ENCODE measurements at regions not wholly inside any gene's neighbourhood (a gene's known extent, or its start where the extent isn't known, plus 50 kb on each side); places are given as distances from the start of the nearest gene placed in this dataset.

DNA sequence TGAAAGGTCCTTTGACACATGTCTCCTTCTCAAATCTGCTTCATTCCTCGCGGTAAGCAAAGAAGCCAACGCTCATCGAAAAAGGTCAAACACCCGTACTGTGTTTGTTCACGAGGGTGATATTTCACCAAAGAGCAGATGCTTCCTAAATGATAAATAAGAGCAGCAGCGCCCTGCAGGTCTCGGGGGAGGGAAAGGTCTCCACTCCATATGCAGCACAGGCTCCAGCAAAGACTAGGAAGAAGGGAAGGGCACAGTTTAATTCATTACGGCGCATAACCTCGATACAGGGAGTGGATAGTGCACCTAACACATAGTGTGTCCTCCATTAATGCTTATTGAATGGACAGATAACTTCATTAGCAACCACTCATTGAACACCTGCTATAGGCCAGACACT lies 593.3 kb downstream of the CDK5RAP2 start:
- DNase-seq, result no peak

DNA sequence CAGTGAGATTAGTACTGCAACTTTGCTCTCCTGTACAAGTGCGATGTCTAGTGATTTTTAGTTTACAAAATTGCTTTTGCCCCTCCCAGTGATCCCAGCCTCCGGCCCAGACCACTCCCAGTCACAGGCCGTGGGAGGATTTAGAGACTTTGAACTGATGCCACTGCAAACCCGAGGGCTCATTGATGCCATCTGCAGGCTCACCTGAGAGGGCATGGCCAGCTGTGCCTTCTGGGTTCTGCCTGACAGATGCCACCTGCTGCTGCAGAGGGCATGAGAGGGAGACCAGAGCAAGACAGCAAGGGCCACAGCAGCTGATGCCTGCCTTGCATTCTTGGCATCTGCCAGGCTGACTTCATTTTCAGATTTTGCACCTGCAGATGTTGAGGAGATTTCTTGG lies 593.8 kb downstream of the CDK5RAP2 start:
- no peak for DNase-seq

DNA sequence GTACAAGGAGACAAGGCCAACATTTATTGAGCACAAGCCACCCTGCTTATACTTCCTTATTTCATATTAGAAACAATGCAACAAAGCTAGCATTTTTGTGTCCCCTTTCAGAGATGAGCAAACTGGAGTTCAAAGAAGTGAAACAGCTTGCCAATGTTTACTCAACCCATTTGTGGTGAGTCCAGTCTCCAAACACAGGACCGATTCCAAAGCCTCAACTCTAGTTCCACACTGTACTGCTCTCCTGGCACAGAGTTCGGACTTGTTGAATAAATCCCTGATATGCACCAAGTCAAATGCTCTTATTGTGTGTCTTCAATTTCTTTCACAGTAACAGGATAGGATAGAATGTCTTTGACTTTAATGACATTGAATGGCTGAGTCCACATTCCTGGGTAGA lies 604.8 kb upstream of the BRINP1 start:
- no peak for DNase-seq

DNA sequence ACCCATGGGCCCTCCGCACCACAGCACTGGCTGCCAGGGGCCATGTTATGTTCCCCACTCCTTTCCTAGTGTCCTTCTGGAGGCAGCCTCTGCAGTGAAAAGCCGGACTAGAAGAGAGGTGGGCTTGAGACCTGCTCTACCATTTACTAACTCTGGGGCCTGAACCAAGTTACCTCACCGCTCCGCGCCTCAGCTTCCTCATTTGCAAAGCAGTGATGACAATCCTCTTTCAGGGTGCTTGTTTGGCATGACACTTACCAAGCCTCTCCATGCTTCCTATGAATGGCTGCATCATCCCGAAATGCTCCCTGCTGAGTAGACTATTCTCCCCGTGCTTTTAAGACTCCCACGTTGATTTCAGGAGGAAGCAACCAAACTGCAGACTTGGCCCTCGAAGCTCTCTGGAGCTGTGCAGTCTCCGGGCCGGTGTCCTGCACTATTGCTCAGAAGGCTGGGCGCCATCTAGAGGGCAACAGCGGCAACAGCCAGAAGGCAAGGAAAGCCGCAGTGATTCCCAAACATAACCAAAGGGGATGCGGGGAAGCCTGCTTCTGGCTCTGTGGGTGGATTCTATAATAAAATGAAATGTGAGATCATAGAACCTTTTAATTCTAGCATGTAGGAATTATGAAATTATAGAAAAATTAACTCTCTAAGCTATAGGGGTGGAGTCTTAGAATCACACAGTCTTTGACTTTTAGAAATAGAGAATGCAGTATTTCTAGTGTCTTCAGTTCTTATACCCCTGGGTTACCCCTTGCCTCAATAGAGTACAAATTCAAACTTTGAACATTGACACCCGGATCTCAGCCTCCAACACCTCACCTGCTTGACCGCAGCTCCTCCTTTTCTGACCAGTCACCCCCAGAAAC lies 599.8 kb upstream of the BRINP1 start:
- DNase-seq, result peak; percentile 75

DNA sequence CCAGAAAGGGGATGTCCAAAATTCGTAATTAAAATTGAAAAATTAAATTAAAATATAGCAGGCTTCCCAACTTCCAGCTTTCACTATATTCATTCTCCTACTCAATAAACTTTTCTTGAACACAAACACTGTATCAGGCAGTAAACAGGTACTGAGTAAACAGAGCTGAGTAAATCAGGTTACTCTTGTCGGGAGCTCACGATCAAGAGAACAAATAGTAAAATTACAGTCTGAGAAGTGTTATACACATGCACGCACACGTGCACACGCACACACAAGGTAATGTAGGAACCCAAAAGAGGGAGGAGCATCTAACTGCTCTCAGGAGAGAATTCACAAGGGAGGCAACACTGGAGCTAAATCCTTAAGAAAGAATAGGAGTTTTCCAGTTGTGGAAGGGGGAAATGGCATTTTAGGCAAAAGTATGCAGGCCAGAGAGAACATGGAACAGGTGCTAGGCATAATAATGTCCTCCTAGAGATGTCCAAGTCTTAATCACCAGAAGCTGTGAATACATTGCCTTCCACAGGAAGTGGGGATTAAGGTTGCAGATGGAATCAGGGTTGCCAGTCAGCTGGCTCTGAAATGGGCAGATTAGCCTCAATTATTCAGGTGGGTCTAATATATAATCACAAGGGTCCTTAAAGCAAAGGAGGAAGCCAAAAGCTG lies 598.8 kb upstream of the BRINP1 start:
- no peak for DNase-seq

DNA sequence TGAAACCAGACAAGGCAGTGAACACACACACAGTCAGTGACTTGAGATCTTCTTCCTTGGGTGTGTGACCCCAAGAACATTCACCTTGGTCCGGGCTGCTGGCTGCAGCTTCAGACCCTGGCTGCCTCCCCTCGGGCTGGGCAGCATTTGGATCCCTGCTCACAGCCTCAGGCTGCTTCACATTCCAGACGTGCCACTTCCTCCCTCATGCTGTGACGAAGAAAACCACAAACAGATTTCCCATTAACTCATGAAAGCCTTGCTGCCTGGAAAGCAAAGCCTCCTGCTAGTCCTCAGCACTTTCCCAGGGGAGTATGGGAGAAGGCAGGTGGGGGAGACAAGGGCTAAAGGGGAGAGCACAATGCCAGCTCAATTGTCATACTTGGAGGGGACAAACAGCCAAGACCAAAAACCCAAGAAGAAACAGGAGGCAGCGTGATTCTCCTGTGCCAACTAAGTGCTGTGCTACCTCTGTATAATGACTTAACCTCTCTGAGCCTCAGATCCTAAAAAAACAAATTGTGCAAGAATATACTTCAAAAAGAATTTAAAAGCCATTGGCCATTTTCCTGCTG lies 594.6 kb upstream of the BRINP1 start:
- DNase-seq, result peak; percentile 97

DNA sequence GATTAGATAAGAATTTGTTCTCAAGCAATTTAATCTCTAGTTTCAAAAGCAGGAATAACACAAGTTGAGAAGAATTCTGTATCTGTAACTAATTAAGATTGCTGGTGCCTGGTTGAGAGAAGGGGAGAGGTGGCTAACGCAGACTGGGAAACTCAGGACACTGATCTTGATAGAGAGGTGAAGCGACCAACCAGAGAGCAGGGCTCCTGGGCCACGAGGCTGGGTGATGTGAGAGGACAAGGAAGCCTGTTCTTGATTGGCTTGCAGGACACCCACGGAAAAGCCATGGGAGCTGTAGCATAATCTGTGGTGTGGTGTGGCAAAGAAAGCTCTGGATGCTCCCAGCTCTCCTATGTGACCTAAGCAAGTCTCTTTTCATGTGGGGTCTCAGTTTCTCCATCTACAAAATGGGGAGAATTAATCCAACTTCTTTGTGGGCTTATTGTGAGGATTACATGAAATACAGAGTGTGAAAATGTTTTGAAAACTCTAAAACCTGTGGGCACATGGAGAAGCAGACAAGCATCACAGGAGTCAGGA lies 594.1 kb upstream of the BRINP1 start:
- DNase-seq, result peak; percentile 95

DNA sequence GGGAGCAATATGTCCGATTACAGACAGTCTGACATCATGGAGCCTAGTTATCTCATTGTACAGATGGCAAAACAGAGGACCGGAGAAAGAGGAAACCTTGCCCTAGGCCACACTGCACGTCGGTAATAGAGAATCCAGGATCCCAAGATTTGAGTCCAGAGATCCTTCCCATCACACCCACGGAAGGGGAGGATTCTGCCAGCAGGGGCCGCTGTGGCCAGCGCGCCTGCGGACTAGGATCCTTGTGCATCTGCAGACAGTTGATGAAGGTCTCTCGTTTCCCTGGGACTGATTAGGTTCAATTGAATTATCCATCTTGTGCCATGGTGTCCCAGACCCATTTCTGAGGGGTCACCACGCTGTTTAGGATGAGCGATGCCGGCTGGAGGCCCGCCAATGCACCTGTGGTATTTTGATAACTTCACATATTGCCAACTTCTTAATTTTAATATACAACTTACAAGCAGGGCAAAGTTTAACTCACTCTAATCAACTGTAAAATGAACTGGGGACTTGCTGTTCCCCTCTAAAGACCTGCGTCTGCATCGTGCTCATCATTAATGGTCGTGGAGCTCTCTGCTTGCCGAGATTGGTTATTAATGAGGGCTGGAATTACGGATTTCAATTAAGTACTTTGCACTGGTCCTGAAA lies 592.7 kb upstream of the BRINP1 start:
- DNase-seq, result peak; percentile 41

DNA sequence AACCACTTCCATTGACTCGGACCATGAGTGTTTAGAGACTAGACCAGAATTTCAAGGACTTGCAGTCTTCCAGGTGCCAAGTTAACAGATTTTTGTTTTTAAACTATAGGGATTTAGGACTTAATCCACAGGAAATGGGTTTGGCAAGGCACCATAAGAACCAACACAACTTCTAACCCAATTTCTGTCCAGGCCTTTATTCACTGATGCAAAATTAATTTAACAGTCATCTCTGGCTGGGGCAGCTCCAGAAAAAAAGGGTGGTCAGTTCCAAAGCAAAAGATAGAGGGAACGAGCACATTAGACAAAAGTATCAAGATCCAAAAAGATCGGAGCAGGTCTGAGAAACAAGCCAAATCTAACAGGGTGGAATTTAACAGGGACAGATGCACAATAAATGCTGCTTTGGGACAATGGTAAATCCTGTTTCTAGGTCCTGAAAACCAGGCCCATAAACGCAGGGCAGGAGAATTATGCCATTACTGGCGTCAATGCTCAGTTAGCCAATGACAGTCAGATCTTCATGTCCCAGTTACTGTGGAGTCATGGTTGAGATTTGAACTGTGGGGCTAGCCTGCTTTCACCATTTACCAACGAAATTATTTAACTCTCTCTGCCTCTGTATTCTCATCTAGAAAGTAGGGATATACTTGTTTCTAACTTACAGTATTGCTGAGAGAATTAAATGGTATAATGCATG lies 590.8 kb upstream of the BRINP1 start:
- no peak for DNase-seq

DNA sequence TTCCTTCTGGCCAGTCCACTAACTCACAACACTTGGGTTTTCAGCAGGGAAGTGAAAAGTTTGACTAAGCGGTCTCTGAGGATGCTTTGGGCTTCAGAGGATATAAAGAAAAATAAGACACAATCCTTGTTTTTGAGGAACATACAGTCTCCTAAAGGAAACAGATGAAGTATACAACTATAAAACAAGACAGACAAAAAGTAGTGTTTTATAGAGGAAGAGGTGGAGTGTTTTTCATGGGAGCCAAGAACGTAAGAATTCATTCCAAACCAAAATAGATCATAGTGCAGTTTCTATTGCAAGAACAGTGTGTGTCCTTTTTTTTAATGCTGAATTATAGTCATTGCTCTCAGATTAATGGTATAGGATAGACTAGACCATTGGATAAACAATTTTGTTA lies 586.9 kb upstream of the BRINP1 start:
- no peak for DNase-seq

DNA sequence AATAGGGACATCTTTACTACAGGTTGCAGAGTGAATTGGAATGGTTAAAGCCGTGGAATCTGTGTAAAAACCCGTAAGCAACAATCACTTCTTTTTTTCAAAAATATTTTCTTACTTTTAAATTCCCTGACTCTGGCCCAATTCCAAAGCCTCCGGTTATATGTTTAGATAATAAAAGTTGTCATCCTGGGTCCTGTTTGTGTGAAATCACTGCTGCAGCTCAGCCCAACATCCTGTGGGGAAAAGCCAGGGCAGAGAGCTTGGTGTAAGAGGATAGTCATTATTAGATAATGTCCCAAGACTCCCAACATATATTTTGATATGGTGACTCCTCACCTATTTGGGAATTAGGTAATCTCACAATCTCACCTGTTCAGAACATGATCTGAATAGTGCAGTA lies 586.0 kb upstream of the BRINP1 start:
- DNase-seq, result peak; percentile 35

DNA sequence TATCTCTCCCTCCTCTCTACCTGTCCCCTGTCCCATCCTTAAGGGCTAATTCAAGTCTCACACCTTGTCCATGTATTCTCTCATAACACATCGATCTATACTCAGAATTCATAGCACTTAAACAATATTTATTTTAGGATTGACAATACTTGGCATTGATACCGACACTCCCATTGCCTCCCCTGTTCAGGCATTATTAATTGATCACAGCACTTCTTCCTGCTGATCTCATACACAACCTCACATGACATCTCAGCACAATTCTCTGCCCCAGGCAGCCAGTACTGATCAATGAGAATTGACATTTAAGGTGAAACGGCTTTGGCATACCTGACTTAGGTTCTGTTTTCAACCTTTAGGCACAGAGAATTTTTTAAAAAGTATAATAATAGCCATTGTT lies 582.4 kb upstream of the BRINP1 start:
- no peak for DNase-seq

DNA sequence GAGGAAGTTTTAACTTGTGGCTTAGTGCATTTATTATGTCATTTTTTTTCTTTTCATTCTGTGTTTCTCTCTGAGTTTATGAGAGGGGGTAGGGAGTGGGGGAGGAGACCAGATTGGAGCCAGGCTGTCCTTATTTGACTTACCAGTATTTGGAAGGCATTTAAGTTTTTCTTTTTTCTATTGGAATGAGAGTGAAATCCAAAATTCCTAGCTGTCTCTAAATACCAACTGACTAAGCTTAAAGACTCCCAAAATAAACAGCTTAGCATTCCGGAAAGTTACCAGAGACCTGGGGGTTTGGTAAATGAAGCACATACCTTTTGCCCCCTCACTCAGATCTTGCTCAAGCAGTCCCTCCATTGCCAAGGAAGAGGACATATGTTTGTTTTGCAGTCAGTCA lies 581.9 kb upstream of the BRINP1 start:
- peak; percentile 95 for DNase-seq

DNA sequence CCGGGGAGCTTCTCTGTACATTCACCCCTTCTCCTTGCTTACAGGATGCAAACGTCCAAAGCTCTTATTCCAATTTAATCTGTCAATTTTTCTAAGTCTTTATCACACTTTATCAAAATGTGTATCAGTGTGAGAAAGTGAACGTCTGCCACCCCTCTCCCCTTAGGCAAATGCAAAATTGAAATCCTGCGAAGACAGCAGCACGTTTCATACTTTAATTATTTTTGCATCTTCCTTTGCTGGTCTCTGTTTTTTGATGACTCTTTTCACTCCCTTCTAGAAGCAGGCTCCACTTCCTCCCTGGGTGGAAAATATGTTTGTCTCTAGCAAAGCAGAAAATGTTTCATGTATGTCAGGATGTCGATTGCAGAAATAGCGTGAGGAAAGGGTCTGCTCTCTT lies 576.5 kb upstream of the BRINP1 start:
- no peak for DNase-seq

DNA sequence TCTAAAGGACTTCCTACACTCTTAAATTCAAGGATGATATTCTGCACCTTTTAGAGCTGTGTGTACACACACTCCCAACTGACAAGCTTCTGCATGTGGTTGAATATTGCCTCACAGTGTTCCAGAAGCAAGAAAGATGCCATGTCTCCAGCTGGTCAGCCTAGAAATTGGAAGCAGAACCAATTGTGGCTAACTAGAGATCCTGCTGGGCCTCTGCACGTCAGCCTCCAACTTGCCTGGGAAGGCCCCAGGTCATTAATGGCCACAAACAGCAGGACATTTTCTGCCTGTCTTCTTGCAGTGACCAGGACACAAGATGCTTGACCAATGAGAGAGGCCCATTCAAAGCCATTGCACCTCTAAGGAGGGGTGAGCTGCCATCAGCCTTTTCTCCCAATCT lies 571.9 kb upstream of the BRINP1 start:
- DNase-seq, result no peak

DNA sequence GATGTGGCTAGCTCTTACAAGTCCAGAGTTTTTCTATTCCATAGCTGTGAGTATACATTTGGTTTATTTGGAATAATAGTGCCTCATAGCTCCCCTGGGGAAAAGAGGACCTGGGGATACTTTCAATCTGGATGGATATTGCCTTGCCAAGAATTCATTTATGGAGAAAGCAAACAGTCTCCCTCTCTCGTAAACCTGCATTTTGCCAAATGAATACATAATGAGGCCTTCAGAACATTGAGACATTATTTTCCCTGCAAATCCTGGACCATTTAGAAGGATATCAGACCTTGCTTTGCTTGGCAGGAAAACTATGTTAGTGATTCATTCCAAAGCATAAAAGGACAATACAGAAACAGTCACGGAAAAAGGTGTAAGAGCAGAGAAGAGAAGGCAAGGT lies 569.6 kb upstream of the BRINP1 start:
- peak; percentile 22 for DNase-seq

DNA sequence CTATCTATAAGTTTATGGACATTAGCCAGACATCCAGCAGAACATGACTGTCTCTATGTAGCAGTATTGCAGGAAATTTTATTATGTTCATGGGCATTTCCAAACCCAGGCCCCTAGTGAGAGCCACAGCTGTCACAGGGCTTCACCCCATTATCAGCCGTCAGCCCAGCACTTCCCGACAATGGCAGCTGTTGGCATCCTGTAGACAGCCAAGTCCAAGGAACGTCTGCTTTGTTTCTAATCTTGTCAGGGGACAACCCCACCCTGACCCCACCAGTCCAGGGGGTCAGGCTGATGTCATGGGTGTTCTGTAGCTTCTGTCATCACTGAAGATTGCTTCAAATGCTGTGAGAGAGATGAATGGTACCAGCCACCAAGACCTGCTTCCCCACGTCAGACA lies 565.3 kb upstream of the BRINP1 start:
- no peak for DNase-seq

DNA sequence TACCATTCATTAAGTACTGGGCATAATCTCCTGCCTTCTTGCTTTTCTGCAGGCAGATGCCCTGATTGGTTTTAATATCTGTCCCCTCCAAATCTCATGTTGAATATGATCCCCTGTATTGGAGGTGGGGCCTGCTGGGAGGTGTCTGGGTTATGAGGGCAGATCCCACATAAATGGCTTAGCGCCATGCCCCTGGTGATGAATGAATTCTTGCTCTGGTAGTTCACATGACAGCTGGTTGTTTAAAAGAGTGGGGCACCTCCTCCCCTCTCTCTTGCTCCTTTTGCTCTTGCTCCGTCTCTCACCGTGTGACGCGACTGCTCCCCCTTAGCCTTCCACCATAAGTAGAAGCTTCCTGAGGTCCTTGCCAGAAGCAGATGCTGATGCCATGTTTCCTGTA lies 564.0 kb upstream of the BRINP1 start:
- DNase-seq, result no peak

DNA sequence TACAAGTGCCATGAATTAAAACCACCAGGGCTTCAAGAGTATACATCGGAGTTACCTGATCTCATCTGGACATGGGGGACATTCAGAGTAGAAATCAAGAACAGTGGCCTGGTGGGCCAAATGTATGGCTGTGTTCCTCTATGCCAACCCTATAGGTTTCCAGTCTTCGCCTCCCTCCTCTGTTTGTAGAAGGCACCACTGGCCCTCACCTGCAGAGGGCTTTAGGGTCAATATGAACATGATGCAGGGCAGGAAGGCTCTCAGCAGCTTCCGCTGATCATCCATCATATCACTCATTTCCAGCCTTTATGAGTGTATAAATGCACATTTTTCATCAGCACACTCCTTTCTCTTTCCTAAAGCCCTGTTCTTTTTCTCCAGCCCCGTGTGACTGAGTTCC lies 555.5 kb upstream of the BRINP1 start:
- DNase-seq, result no peak

DNA sequence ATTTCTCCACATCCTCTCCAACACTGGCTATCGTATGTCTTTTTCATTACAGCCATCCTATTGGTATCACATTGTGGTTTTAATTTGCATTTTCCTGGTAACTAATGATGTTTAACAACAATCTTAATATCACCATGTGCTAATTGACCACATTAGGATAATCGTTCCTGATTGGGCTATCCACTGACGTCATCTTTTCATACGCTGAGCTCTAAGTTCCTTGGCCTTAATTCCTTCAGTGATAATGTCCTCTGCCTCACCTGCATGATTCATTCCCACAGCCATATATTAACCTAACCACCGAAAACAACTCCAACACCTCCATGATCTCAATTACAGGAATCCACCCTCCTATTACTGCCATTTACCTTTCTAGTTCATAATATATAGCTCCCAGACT lies 547.9 kb upstream of the BRINP1 start:
- DNase-seq, result no peak

DNA sequence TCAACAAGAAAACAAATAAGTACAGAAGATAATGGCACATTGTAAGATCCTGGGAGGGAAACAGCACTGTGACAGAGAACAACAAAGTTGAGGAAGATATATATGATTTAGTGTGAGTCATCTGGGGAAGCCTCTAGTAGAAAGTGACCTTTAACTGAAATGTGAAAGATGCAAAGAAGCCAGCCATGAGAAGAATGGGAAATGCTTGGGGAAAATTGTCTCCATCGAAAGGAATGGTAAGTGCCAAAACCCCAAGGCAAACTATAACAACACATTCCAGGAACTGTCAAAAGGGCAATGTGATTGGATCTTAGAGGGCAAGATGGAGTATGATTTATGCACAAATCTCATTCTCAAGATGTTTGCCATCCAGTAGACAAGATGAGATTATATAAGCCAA lies 537.8 kb upstream of the BRINP1 start:
- DNase-seq, result no peak

DNA sequence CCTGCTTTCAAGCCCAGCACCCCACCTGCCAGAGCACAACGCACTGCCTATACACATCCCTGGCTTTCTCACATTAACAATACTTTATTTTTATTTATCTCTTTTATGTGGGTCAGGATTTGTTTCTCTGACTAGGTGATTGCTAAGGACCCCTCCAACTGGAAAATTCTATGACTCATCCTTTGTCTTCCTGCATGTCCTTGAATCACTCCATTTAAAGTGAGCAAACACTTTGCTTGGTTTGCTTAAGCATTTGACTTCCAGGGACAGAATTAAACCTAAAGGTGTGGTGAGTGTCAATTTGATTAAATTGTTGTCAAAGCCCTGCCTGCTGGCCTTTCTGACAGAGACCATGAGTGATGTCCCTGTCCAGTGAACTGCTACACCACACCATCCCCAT lies 536.5 kb upstream of the BRINP1 start:
- no peak for DNase-seq

DNA sequence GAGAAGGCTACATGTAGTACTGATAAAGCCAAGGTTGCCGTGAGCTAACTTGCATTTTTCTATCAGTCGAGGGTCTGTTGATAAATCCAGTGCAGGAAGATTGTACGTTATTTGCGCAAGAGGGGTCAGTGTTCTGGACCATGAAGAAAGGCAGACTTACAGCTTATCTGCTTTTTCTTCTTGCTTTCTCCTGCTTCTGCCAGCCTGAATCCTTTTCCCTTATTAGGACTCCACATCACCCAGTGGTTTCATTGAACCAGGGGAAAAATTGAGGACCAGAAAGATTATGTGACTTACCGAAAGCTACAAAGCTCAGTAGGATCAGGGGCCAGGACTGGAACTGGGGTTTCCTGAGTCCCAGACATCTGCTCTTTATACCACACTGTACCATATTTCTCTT lies 534.6 kb upstream of the BRINP1 start:
- no peak for DNase-seq

All from fibroblast of skin of right biceps (primary cell).